HG03469 (cell line): ENCODE measurements at regions not wholly inside any gene's neighbourhood (a gene's known extent, or its start where the extent isn't known, plus 50 kb on each side); places are given as distances from the start of the nearest gene placed in this dataset.
"Not testable (repeated sequence)": the region's sequence is repeated elsewhere in the genome, so short reads cannot be mapped to it uniquely, and the experiment has no call there.

ENCODE experiments used
- ATAC-seq: cut with Tn5 transposase; IDR thresholded peaks from one replicate; pipeline ENCODE4 v1.9.1; 2021; ENCODE audit warnings: mild to moderate bottlenecking, moderate library complexity, moderate number of reproducible peaks; ENCODE audit not compliant: unreplicated experiment

GRCh38 chr3:102360183-102360860 lies 74.5 kb upstream of the ZPLD1 start:
- no peak for ATAC-seq

- no peak for ATAC-seq
Measured at GRCh38 chr3:102361101-102361500, 73.7 kb upstream of the ZPLD1 start.

- ATAC-seq = not testable (repeated sequence)
Measured at GRCh38 chr3:102366116-102366515, 68.7 kb upstream of the ZPLD1 start.

- ATAC-seq = no peak
Measured at GRCh38 chr3:102374863-102375634, 59.8 kb upstream of the ZPLD1 start.

GRCh38 chr3:102378216-102378615 lies 56.6 kb upstream of the ZPLD1 start:
- ATAC-seq = no peak

GRCh38 chr3:102382201-102382600 lies 52.6 kb upstream of the ZPLD1 start:
- not testable (repeated sequence) for ATAC-seq
